ENCODE measurements at regions not wholly inside any gene's neighbourhood (a gene's known extent, or its start where the extent isn't known, plus 50 kb on each side); places are given as distances from the start of the nearest gene placed in this dataset.

- Histone ChIP-seq H3K27me3 (ENCODE audit: low read depth) (no peaks in the 10 kb centered on the region), H3K36me3 (no peaks in the 10 kb centered on the region), H3K4me1 (no peaks in the 10 kb centered on the region), H3K27ac (replicated peaks) (no peak overlapping the region), H3K4me3 (no peak overlapping the region), H3K9me3 (replicated peaks) (peaks cover 12% of the 10 kb centered on the region)
- intact Hi-C loops (cut with micrococcal nuclease) = no loop called here
- no peak for DNase-seq
- no peak for TF ChIP-seq CTCF (IDR thresholded peaks at IDR 0.05; ENCODE audit: borderline replicate concordance)
Measured at GRCh38 chr10:20606985-20607384, 290.1 kb downstream of the NEBL start.

DNA sequence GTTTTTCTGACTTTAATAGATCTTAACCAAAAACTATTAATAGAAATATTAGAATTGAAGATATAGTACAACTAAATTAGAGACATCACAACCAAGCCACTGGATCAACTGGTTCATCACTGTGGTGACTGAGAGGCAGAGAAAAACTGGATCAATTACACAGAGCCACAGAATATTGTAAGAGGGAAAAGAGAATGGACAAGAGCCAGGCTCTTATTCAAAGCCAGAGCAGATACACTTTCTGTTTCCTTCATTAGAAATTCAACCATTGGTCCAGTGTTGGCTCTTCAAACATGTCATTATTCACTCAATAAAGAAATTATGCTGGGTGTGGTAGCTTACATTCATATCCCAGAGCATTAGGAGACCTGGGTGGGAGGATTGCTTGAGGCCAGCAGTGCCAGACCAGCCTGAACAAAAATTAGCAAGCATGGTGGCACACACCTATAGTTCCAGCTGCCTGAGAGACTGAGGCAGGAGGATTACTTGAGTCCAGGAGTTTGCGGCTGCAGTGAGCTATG lies 295.1 kb downstream of the NEBL start:
- intact Hi-C loops (cut with micrococcal nuclease) = no loop called here

DNA sequence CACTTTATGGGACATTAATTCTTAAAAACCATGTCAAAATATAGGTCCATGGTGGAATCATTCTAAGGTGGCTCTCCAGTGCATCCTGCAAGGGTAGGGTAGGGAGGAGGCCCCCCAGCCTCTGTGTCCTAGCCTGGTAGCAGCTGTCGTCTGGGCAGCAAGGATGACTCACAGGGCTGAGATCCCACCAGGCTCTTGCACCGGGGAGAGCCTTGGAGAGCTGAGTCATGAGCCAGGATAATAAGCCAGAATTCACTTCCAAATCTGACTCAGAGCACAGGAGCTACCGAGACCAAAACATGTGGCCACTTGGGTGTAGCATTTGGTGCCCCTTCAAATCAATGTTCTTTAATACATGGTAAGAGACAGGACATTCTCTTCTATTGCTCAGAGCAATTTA lies 298.5 kb downstream of the NEBL start:
- intact Hi-C loops (cut with micrococcal nuclease) = no loop called here
- H3K9me3 ChIP-seq (replicated peaks) = no peaks in the 10 kb centered on the region
- H3K27ac ChIP-seq (replicated peaks) = no peak overlapping the region
- TF ChIP-seq CTCF (IDR thresholded peaks at IDR 0.05; ENCODE audit: borderline replicate concordance) = no peak
- H3K4me3 ChIP-seq = no peak overlapping the region
- H3K27me3 ChIP-seq (ENCODE audit: low read depth) = no peaks in the 10 kb centered on the region
- DNase-seq = peak; percentile 60
- peaks cover 25% of the 10 kb centered on the region for H3K4me1 ChIP-seq
- H3K36me3 ChIP-seq = no peaks in the 10 kb centered on the region

More for the DNA sequence above, 295.1 kb downstream of the NEBL start:
- H3K4me3 ChIP-seq = no peak overlapping the region
- H3K36me3 ChIP-seq = no peaks in the 10 kb centered on the region
- no peak for TF ChIP-seq CTCF (IDR thresholded peaks at IDR 0.05; ENCODE audit: borderline replicate concordance)
- no peak for DNase-seq
- H3K27ac ChIP-seq (replicated peaks) = no peak overlapping the region
- H3K9me3 ChIP-seq (replicated peaks) = no peaks in the 10 kb centered on the region
- H3K27me3 ChIP-seq (ENCODE audit: low read depth) = no peaks in the 10 kb centered on the region
- H3K4me1 ChIP-seq = peaks cover 16% of the 10 kb centered on the region

DNA sequence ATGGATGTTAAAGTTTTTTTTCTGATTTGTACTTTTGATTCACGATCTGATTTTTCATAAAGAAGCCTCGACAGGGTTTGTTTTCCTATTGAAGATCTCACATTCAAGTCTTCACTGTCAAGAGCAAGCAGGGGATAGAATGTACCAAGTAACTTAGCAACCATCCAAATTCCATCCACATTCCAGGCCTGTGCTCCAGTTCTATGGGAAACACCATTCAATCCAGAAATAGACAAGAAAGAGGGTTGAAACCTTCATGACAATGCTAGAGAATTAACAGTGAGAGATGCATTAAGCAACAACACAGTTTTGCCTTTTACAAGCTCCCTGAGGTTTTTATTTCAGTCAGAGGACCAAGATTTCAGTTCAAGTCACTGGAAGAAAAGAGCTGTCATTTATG lies 300.2 kb downstream of the NEBL start:
- no peak for TF ChIP-seq CTCF (IDR thresholded peaks at IDR 0.05; ENCODE audit: borderline replicate concordance)
- H3K9me3 ChIP-seq (replicated peaks) = no peaks in the 10 kb centered on the region
- H3K27me3 ChIP-seq (ENCODE audit: low read depth) = no peaks in the 10 kb centered on the region
- no peak overlapping the region for H3K4me3 ChIP-seq
- intact Hi-C loops (cut with micrococcal nuclease) = no loop called here
- peaks cover 25% of the 10 kb centered on the region for H3K4me1 ChIP-seq
- no peaks in the 10 kb centered on the region for H3K36me3 ChIP-seq
- no peak for DNase-seq
- peak overlapping the region; percentile 34 for H3K27ac ChIP-seq (replicated peaks)

DNA sequence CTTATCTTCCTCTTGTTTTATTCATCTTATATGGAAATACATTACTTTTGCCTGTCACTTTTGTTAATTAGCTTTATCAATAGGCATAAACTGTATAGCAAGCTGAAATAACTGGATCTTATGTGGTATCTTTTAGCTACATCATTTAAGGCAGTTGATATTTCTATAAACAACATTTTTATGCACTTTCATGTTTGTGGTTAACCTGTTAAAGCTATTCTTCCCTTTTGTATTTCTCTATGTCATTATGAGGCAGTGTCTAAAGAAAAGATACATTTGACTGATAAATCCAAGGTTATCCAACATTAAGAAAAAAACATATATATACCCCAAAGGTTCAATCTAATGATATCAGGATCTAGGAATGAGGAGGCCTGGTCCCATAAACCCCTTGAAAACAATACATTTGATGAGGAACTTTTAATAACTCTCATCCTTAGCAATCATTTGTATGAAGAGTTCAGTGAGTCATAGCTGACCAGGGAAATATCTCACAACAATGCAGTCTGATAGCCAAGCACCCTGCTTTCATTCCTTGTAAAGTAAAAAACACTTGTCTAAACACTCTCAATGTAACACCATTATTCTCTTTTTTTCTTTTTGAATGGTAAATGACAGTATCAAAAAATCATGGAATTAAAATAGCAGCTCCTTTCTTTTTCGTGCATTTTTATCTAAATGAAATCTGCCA lies 300.9 kb downstream of the NEBL start:
- Histone ChIP-seq H3K27ac (replicated peaks) (no peak overlapping the region), H3K9me3 (replicated peaks) (no peaks in the 10 kb centered on the region), H3K4me3 (no peak overlapping the region), H3K27me3 (ENCODE audit: low read depth) (no peaks in the 10 kb centered on the region), H3K4me1 (peaks cover 25% of the 10 kb centered on the region), H3K36me3 (no peaks in the 10 kb centered on the region)
- DNase-seq = no peak
- no peak for TF ChIP-seq CTCF (IDR thresholded peaks at IDR 0.05; ENCODE audit: borderline replicate concordance)
- intact Hi-C loops (cut with micrococcal nuclease) = no loop called here

Data from left ventricle myocardium inferior (tissue), 1 donor.